HG03066 (cell line): ENCODE measurements at regions not wholly inside any gene's neighbourhood (a gene's known extent, or its start where the extent isn't known, plus 50 kb on each side); places are given as distances from the start of the nearest gene placed in this dataset.
"Not testable (repeated sequence)": the region's sequence is repeated elsewhere in the genome, so short reads cannot be mapped to it uniquely, and the experiment has no call there.

Experiments used
- ATAC-seq: cut with Tn5 transposase; IDR thresholded peaks from one replicate; pipeline ENCODE4 v1.9.1; 2021; ENCODE audit warnings: low read depth; ENCODE audit not compliant: unreplicated experiment

DNA sequence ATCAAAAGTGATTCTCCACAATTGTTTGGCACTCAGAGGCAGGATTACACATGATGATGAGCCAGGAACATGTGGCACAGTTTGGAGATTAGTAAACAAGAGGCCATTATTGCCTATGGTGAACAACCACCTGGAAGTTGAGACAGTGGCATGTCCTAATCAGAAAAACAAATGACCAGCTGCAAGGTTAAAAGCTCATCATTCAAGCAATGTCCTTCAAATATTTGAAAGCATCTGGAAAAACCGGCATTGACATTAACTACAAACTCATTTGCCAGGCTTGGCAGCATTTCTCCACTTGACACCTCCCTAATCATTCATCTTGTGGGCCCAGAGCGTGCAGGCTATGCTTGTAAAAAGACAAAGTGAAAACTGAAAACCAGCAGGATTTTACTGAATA lies 80.6 kb upstream of the MEGF10 start:
- no peak for ATAC-seq

- no peak for ATAC-seq
These were observed 77.4 kb upstream of the MEGF10 start for GRCh38 chr5:127213231-127213630.

GRCh38 chr5:127216143-127216542 lies 74.5 kb upstream of the MEGF10 start:
- no peak for ATAC-seq

GRCh38 chr5:127216898-127217675 lies 73.5 kb upstream of the MEGF10 start:
- ATAC-seq: no peak

- not testable (repeated sequence) for ATAC-seq
These were observed 68.7 kb upstream of the MEGF10 start for GRCh38 chr5:127221936-127222335.

GRCh38 chr5:127222571-127223156 lies 67.9 kb upstream of the MEGF10 start:
- ATAC-seq: peak; percentile 58

GRCh38 chr5:127223256-127223974 lies 67.2 kb upstream of the MEGF10 start:
- no peak for ATAC-seq

GRCh38 chr5:127227881-127228280 lies 62.7 kb upstream of the MEGF10 start:
- ATAC-seq: no peak

DNA sequence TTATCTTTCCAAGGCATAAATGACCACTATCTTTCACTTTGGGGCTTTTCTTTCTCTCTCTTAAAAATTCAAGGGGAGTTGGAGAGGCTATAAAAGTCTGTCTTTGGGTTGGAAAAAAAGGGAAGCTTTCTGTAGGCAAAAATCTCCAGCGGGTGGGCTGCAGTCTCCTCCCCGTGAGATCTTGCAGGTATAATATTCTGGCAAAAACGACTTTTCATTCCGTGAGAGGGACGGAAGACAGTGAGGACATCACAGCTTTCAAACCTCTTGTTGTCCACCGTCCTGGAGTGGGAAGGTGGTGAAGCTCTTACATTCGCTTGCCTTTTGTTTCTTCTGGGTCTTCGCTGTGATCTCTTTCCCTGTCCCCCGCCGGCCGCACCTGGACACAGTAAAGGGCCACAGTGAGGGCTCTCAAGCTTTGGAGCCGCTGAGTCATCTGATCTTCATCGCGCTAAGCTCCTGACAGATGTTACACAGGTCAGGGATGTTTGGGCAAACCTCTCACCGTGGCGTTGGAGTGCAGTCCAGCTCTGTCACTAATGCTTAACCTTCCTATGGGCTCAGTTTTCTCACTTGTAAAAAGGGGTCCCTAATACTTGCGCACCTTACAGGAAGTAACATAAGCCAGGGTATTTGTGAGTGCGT lies 61.9 kb upstream of the MEGF10 start:
- no peak for ATAC-seq

DNA sequence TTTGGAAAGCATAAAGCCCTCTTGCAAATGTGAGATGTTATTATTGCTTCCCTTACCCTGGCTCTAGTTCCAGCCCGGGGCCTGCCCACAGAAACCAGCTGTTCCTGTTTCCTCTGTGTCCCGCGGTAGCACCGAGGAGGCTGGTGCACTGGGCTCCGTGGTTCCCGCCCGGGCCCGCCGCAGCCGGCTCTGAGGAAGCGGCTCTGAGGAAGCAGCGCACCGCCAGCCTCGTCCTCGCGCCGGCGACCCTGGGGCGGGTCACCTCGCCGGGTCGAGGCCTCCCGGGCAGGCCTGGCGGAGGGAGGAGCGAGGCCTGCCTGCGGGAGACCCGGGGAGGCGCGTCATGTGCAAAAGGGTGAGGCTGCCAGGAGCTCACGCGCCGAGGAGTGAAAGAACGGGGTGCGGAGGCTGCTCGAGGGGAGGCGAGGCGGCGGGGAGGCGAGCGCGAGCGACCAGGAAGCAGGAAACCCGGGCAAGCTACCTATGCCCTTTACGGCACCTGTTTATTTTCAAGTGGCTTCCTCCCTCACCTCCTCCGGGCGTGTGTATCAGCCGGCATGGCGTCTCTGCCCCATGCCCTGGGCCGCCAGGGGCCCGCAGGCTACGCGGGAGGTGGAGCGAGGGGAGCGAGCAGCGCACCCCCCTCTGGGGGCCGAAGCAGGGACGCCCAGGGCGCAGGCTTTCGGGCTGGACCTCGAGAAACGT lies 61.3 kb upstream of the MEGF10 start:
- peak; percentile 76 for ATAC-seq

DNA sequence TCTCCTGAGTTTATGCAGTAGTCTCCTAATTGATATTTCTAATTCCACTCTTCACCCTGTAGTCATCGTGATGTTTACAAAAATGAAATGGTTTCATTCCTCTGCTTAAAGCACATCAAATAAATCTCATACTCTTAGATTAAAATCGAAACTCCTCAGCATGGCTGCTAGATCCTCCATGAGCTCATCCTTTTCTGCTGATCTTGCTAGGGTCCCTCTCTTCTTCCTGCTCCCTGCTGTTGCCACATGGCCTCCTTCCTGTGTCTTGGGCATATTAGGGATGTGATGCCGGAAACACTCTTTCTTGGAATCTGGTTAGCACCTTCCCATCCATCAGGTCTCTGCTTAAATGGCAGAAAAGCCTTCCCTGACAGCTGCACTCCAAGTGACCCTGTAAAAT lies 59.5 kb upstream of the MEGF10 start:
- ATAC-seq: no peak

- ATAC-seq: no peak
These were observed 57.0 kb upstream of the MEGF10 start for GRCh38 chr5:127233590-127233989.

DNA sequence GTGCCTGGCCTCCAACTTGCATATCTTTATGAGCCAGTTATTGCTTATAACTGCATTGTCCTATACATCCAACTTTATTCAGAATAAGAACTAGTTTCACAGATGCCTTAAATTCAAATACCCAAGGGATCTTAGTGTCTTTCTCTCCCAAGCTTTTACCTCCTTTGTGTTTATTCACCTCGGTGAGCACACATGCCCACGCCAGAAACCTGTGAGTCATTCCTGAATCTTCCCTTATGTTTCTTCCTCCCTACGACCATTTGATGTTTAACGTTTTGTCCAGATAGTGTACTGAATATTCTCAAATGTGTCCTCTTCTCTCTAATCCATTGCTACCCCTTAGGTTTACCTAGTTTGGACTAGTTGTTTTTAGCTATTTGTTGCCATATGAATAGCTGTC lies 55.5 kb upstream of the MEGF10 start:
- no peak for ATAC-seq

- no peak for ATAC-seq
These were observed 54.3 kb upstream of the MEGF10 start for GRCh38 chr5:127236254-127236653.
